22Rv1 (cell line): ENCODE measurements at regions not wholly inside any gene's neighbourhood (a gene's known extent, or its start where the extent isn't known, plus 50 kb on each side); places are given as distances from the start of the nearest gene placed in this dataset.
"Not testable (repeated sequence)": the region's sequence is repeated elsewhere in the genome, so short reads cannot be mapped to it uniquely, and the experiment has no call there.

Experiments used
- ZFX ChIP-seq: fragments of 450-650 bp; IDR thresholded peaks from 2 replicates; pipeline ENCODE4 v1.6.1; 2017; ENCODE audit warnings: antibody characterized with exemption, borderline replicate concordance
- TF ChIP-seq, protein P1 (sequence below): fragments of 450-650 bp; IDR thresholded peaks from 2 replicates; pipeline ENCODE4 v1.5.1; 2017; ENCODE audit warnings: mild to moderate bottlenecking

DNA sequence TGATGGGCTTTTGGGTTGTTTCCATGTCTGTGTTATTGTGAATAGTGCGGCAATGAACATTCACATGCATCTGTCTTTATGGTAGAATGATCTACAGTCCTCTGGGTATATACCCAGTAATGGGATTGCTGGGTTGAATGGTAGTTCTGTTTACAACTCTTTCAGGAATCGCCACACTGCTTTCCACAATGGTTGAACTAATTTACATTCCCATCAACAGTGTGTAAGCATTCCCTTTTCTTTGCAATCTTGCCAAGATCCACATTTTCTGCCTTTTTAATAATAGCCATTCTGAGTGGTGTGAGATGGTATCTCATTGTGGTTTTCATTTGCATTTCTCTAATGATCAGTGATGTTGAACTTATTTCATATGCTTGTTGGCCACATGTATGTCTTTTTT, 756.5 kb downstream of the DIAPH3 start:
- TF ChIP-seq, protein P1, sequence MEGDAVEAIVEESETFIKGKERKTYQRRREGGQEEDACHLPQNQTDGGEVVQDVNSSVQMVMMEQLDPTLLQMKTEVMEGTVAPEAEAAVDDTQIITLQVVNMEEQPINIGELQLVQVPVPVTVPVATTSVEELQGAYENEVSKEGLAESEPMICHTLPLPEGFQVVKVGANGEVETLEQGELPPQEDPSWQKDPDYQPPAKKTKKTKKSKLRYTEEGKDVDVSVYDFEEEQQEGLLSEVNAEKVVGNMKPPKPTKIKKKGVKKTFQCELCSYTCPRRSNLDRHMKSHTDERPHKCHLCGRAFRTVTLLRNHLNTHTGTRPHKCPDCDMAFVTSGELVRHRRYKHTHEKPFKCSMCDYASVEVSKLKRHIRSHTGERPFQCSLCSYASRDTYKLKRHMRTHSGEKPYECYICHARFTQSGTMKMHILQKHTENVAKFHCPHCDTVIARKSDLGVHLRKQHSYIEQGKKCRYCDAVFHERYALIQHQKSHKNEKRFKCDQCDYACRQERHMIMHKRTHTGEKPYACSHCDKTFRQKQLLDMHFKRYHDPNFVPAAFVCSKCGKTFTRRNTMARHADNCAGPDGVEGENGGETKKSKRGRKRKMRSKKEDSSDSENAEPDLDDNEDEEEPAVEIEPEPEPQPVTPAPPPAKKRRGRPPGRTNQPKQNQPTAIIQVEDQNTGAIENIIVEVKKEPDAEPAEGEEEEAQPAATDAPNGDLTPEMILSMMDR: not testable (repeated sequence)
- TF ChIP-seq ZFX: not testable (repeated sequence)
